HepG2 (cell line): ENCODE measurements at regions not wholly inside any gene's neighbourhood (a gene's known extent, or its start where the extent isn't known, plus 50 kb on each side); places are given as distances from the start of the nearest gene placed in this dataset.

ENCODE experiments used
- FOXK2 ChIP-seq: fragments of 450-650 bp; IDR thresholded peaks from 2 replicates; pipeline ENCODE4 v1.6.1; 2016
- GATAD2A ChIP-seq: IDR thresholded peaks from 2 replicates; pipeline ENCODE4 v1.6.1; 2016
- HOXA7 ChIP-seq: sonication (generic); formaldehyde crosslinking; IDR thresholded peaks from 2 replicates; pipeline ENCODE4 v1.8.1; 2022; ENCODE audit warnings: mild to moderate bottlenecking, missing genetic modification reagents, moderate library complexity
- KAT8 ChIP-seq: IDR thresholded peaks from 2 replicates; pipeline ENCODE4 v1.6.1; 2016; ENCODE audit warnings: missing genetic modification reagents, missing compliant biosample characterization
- MAFF ChIP-seq: IDR thresholded peaks from 2 replicates; pipeline ENCODE4 v1.6.1; 2011; ENCODE audit warnings: low read depth, low read length, improper control_type of control experiment
- MAFK ChIP-seq, 2 experiments: IDR thresholded peaks in 1 of 2; conservative IDR thresholded peaks in 1 of 2; 2 replicates each; pipeline ENCODE4 v1.6.1; 2011; ENCODE audit warnings: improper control_type of control experiment in 2 of 2, low read length in 2 of 2
- MIXL1 ChIP-seq: IDR thresholded peaks from 2 replicates; pipeline ENCODE4 v1.6.1; 2016
- RXRA ChIP-seq: sonication (generic); formaldehyde crosslinking; IDR thresholded peaks from 2 replicates; pipeline ENCODE4 v1.5.1; 2020; ENCODE audit warnings: missing genetic modification reagents
- SALL1 ChIP-seq: sonication (generic); formaldehyde crosslinking; IDR thresholded peaks from 2 replicates; pipeline ENCODE4 v1.8.0; 2022; ENCODE audit warnings: mild to moderate bottlenecking, missing genetic modification reagents
- SUZ12 ChIP-seq: fragments of 150-350 bp; IDR thresholded peaks from 2 replicates; pipeline ENCODE4 v1.6.1; 2014; ENCODE audit warnings: low read depth, low read length
- TARDBP ChIP-seq: sonication (generic); formaldehyde crosslinking; IDR thresholded peaks from 2 replicates; pipeline ENCODE4 v1.8.0; 2022; ENCODE audit warnings: mild to moderate bottlenecking, missing genetic modification reagents
- TMF1 ChIP-seq: sonication (generic); formaldehyde crosslinking; IDR thresholded peaks from 2 replicates; pipeline ENCODE4 v1.8.1; 2022; ENCODE audit warnings: low read depth, missing genetic modification reagents
- ZBTB8A ChIP-seq: sonication (generic); formaldehyde crosslinking; IDR thresholded peaks from 2 replicates; pipeline ENCODE4 v1.4.0; 2020; ENCODE audit warnings: mild to moderate bottlenecking, low read depth, missing genetic modification reagents, borderline replicate concordance
- ZFX ChIP-seq: sonication (generic); formaldehyde crosslinking; IDR thresholded peaks from 2 replicates; pipeline ENCODE4 v1.4.0; 2020; ENCODE audit warnings: mild to moderate bottlenecking, low read depth, missing genetic modification reagents, moderate library complexity
- ZNF331 ChIP-seq: sonication (generic); formaldehyde crosslinking; IDR thresholded peaks from 2 replicates; pipeline ENCODE4 v1.4.0; 2020; ENCODE audit warnings: missing genetic modification reagents
- ZNF547 ChIP-seq: sonication (generic); formaldehyde crosslinking; IDR thresholded peaks from 2 replicates; pipeline ENCODE4 v1.5.1; 2020; ENCODE audit warnings: mild to moderate bottlenecking, missing genetic modification reagents
- ZNF605 ChIP-seq: sonication (generic); formaldehyde crosslinking; IDR thresholded peaks from 2 replicates; pipeline ENCODE4 v1.8.0; 2022; ENCODE audit warnings: mild to moderate bottlenecking, missing genetic modification reagents
- TF ChIP-seq, protein P1 (sequence below): IDR thresholded peaks from 2 replicates; pipeline ENCODE4 v1.6.1; 2016; ENCODE audit warnings: low read depth, borderline replicate concordance
- TF ChIP-seq, protein P2 (sequence below): sonication (generic); formaldehyde crosslinking; IDR thresholded peaks from 2 replicates; pipeline ENCODE4 v1.4.0; 2020; ENCODE audit warnings: missing genetic modification reagents
- TF ChIP-seq, protein P3 (sequence below): IDR thresholded peaks from 2 replicates; pipeline ENCODE4 v1.6.1; 2016; ENCODE audit warnings: low read depth, control low read depth
- TF ChIP-seq, protein P4 (sequence below): IDR thresholded peaks from 2 replicates; pipeline ENCODE4 v1.6.1; 2012; ENCODE audit warnings: inconsistent platforms
- TF ChIP-seq, protein P5 (sequence below): IDR thresholded peaks from 2 replicates; pipeline ENCODE4 v1.6.1; 2016; ENCODE audit warnings: missing genetic modification reagents, missing compliant biosample characterization
- TF ChIP-seq, protein P6 (sequence below): sonication (generic); formaldehyde crosslinking; IDR thresholded peaks from 2 replicates; pipeline ENCODE4 v1.8.1; 2023; ENCODE audit warnings: mild to moderate bottlenecking, missing genetic modification reagents
- TF ChIP-seq, protein P7 (sequence below): sonication (generic); formaldehyde crosslinking; IDR thresholded peaks from 2 replicates; pipeline ENCODE4 v1.4.0; 2020; ENCODE audit warnings: missing genetic modification reagents, borderline replicate concordance

DNA sequence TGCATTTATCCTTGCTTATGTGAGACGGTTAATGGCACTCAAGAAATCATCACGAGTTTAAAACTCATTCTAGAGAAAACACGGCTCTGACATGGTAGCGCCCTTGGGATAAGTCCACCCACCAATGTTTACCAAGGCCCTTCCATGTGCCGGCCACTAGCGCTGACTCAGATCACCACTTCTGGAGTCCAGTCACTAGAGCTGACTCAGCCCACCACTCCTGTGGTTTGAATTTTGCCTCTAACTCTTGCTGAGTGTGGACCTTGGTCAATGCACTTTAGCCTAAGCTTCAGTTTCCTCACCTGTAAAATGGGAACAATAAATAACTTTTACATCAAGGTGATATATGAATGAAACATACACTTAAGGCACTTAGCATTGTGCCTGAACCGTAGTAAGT, 358.4 kb upstream of the PROK2 start (continued):
- TF ChIP-seq, protein P1, sequence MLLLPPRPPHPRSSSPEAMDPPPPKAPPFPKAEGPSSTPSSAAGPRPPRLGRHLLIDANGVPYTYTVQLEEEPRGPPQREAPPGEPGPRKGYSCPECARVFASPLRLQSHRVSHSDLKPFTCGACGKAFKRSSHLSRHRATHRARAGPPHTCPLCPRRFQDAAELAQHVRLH (CRISPR knock-in tag), result peak; percentile 63; the same call in 1 of the 2 replicates
- TF ChIP-seq ZNF547 (no peak), TARDBP (peak; percentile 59; the same call in 1 of the 2 replicates), ZFX (CRISPR knock-in tag) (0 out of 2 replicates have a peak, but pooled peaks have one; percentile 7), FOXK2 (no peak), SALL1 (peak; percentile 50; the same call in 1 of the 2 replicates), ZBTB8A (CRISPR knock-in tag) (no peak), ZNF605 (CRISPR knock-in tag) (no peak), KAT8 (CRISPR knock-in tag) (0 out of 2 replicates have a peak, but pooled peaks have one; percentile 34), RXRA (no peak), MAFK (conservative IDR thresholded peaks at IDR 0.05 in 1 of 2, IDR thresholded peaks at IDR 0.05 in 1 of 2; ENCODE audit: low read length in 2 of 2) (peak; percentile 88 to 92), MIXL1 (peak; percentile 64; the same call in 1 of the 2 replicates), GATAD2A (CRISPR knock-in tag) (peak; percentile 43; the same call in 1 of the 2 replicates), HOXA7 (CRISPR knock-in tag) (no peak), TMF1 (CRISPR knock-in tag) (no peak), MAFF (peak; percentile 92), ZNF331 (0 out of 2 replicates have a peak, but pooled peaks have one; percentile 26), SUZ12 (no peak)
- TF ChIP-seq, protein P2, sequence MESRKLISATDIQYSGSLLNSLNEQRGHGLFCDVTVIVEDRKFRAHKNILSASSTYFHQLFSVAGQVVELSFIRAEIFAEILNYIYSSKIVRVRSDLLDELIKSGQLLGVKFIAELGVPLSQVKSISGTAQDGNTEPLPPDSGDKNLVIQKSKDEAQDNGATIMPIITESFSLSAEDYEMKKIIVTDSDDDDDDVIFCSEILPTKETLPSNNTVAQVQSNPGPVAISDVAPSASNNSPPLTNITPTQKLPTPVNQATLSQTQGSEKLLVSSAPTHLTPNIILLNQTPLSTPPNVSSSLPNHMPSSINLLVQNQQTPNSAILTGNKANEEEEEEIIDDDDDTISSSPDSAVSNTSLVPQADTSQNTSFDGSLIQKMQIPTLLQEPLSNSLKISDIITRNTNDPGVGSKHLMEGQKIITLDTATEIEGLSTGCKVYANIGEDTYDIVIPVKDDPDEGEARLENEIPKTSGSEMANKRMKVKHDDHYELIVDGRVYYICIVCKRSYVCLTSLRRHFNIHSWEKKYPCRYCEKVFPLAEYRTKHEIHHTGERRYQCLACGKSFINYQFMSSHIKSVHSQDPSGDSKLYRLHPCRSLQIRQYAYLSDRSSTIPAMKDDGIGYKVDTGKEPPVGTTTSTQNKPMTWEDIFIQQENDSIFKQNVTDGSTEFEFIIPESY (CRISPR knock-in tag), result peak; percentile 67
- TF ChIP-seq, protein P3, sequence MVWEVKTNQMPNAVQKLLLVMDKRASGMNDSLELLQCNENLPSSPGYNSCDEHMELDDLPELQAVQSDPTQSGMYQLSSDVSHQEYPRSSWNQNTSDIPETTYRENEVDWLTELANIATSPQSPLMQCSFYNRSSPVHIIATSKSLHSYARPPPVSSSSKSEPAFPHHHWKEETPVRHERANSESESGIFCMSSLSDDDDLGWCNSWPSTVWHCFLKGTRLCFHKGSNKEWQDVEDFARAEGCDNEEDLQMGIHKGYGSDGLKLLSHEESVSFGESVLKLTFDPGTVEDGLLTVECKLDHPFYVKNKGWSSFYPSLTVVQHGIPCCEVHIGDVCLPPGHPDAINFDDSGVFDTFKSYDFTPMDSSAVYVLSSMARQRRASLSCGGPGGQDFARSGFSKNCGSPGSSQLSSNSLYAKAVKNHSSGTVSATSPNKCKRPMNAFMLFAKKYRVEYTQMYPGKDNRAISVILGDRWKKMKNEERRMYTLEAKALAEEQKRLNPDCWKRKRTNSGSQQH (CRISPR knock-in tag), result 0 out of 2 replicates have a peak, but pooled peaks have one; percentile 68
- TF ChIP-seq, protein P4, sequence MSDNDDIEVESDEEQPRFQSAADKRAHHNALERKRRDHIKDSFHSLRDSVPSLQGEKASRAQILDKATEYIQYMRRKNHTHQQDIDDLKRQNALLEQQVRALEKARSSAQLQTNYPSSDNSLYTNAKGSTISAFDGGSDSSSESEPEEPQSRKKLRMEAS, result peak; percentile 69; the same call in 1 of the 2 replicates
- TF ChIP-seq, protein P5, sequence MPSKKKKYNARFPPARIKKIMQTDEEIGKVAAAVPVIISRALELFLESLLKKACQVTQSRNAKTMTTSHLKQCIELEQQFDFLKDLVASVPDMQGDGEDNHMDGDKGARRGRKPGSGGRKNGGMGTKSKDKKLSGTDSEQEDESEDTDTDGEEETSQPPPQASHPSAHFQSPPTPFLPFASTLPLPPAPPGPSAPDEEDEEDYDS (CRISPR knock-in tag), result no peak
- TF ChIP-seq, protein P6, sequence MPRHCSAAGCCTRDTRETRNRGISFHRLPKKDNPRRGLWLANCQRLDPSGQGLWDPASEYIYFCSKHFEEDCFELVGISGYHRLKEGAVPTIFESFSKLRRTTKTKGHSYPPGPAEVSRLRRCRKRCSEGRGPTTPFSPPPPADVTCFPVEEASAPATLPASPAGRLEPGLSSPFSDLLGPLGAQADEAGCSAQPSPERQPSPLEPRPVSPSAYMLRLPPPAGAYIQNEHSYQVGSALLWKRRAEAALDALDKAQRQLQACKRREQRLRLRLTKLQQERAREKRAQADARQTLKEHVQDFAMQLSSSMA, result no peak
- TF ChIP-seq, protein P7, sequence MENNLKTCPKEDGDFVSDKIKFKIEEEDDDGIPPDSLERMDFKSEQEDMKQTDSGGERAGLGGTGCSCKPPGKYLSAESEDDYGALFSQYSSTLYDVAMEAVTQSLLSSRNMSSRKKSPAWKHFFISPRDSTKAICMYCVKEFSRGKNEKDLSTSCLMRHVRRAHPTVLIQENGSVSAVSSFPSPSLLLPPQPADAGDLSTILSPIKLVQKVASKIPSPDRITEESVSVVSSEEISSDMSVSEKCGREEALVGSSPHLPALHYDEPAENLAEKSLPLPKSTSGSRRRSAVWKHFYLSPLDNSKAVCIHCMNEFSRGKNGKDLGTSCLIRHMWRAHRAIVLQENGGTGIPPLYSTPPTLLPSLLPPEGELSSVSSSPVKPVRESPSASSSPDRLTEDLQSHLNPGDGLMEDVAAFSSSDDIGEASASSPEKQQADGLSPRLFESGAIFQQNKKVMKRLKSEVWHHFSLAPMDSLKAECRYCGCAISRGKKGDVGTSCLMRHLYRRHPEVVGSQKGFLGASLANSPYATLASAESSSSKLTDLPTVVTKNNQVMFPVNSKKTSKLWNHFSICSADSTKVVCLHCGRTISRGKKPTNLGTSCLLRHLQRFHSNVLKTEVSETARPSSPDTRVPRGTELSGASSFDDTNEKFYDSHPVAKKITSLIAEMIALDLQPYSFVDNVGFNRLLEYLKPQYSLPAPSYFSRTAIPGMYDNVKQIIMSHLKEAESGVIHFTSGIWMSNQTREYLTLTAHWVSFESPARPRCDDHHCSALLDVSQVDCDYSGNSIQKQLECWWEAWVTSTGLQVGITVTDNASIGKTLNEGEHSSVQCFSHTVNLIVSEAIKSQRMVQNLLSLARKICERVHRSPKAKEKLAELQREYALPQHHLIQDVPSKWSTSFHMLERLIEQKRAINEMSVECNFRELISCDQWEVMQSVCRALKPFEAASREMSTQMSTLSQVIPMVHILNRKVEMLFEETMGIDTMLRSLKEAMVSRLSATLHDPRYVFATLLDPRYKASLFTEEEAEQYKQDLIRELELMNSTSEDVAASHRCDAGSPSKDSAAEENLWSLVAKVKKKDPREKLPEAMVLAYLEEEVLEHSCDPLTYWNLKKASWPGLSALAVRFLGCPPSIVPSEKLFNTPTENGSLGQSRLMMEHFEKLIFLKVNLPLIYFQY (CRISPR knock-in tag), result peak; percentile 44; the same call in 1 of the 2 replicates
